Activated CD8-positive, alpha-beta T cell treated with anti-CD3 and anti-CD28 coated beads for 36 hours (primary cell): ENCODE measurements at regions not wholly inside any gene's neighbourhood (a gene's known extent, or its start where the extent isn't known, plus 50 kb on each side); places are given as distances from the start of the nearest gene placed in this dataset.

ENCODE experiments used
- ATAC-seq: fragments of 200-7000 bp; cut with Tn5 transposase; one replicate; pipeline ENCODE4 v1.10.0; 2021; ENCODE audit warnings: mild to moderate bottlenecking, moderate library complexity
- CTCF ChIA-PET: fragments of 350-600 bp; sonication (Branson Sonifier 250); formaldehyde crosslinking; loops from one replicate; lab custom pipeline; 2021; ENCODE audit warnings: antibody characterized with exemption; lab: Charles Lee
- POLR2A ChIA-PET: fragments of 350-600 bp; sonication (Branson Sonifier 250); formaldehyde crosslinking; loops from one replicate; lab custom pipeline; 2021; ENCODE audit warnings: antibody characterized with exemption; lab: Charles Lee
- DNase-seq: peaks from one replicate; pipeline ENCODE4 v3.0.0-alpha.2; 2020
- H3K27ac Mint-ChIP-seq: one replicate; pipeline ENCODE4 v1.8.0; 2021; ENCODE audit warnings: mild to moderate bottlenecking, mixed read lengths
- H3K27me3 Mint-ChIP-seq: one replicate; pipeline ENCODE4 v1.8.0; 2021; ENCODE audit warnings: mixed read lengths
- H3K36me3 Mint-ChIP-seq: one replicate; pipeline ENCODE4 v1.8.0; 2021; ENCODE audit warnings: low read depth, mixed read lengths
- H3K4me1 Mint-ChIP-seq: one replicate; pipeline ENCODE4 v1.8.0; 2021; ENCODE audit warnings: low read depth, mixed read lengths
- H3K4me3 Mint-ChIP-seq: one replicate; pipeline ENCODE4 v1.8.0; 2021; ENCODE audit warnings: mild to moderate bottlenecking, moderate library complexity, mixed read lengths
- H3K9me3 Mint-ChIP-seq: one replicate; pipeline ENCODE4 v1.8.0; 2021; ENCODE audit warnings: mixed read lengths
- CTCF ChIP-seq: fragments of 200-600 bp; IDR thresholded peaks from one replicate; pipeline ENCODE4 v1.8.0; 2022; ENCODE audit warnings: antibody characterized with exemption, mild to moderate bottlenecking
- intact Hi-C: fragments of 100-400 bp; cut with micrococcal nuclease; formaldehyde crosslinking; loops from one replicate; pipeline ENCODE4 v1.10.0; 2022

DNA sequence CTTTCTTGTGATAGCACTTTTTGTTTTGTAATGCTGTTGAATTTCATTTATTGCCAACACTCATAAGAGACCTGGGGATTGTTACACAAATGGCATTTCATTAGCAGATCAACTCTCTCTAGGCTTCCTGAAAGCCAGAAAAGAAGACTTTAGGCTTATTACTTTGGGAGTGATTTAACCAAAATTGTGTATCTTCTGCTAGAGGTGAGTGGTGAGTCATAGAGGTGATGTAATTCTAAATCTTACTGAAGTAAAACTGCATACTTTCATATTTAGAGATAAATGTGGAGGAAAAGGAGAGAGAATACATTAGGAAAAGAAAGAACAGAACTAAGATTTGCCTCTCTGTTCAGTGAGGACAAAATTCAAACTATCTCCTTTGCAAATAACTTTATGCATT is 304.7 kb upstream of the RGS17 start:
- intact Hi-C loops = no loop called here
- ChIA-PET CTCF (no interaction called here), POLR2A (no interaction called here)
- ATAC-seq (no peak), DNase-seq (no peak)
- H3K4me3 Mint-ChIP-seq = no peak overlapping the region
- H3K36me3 Mint-ChIP-seq = no peaks in the 10 kb centered on the region
- H3K27ac Mint-ChIP-seq = no peak overlapping the region
- no peaks in the 10 kb centered on the region for H3K9me3 Mint-ChIP-seq
- no peak for TF ChIP-seq CTCF
- no peaks in the 10 kb centered on the region for H3K27me3 Mint-ChIP-seq
- no peaks in the 10 kb centered on the region for H3K4me1 Mint-ChIP-seq

GRCh38 chr6:153425536-153425935 is 294.5 kb upstream of the RGS17 start:
- H3K4me3 Mint-ChIP-seq = no peak overlapping the region
- no peak overlapping the region for H3K27ac Mint-ChIP-seq
- intact Hi-C loops = no loop called here
- DNase-seq (no peak), ATAC-seq (no peak)
- POLR2A ChIA-PET = no interaction called here
- no peaks in the 10 kb centered on the region for H3K9me3 Mint-ChIP-seq
- CTCF ChIA-PET = no interaction called here
- TF ChIP-seq CTCF = no peak
- no peaks in the 10 kb centered on the region for H3K27me3 Mint-ChIP-seq
- H3K36me3 Mint-ChIP-seq = no peaks in the 10 kb centered on the region
- no peaks in the 10 kb centered on the region for H3K4me1 Mint-ChIP-seq

DNA sequence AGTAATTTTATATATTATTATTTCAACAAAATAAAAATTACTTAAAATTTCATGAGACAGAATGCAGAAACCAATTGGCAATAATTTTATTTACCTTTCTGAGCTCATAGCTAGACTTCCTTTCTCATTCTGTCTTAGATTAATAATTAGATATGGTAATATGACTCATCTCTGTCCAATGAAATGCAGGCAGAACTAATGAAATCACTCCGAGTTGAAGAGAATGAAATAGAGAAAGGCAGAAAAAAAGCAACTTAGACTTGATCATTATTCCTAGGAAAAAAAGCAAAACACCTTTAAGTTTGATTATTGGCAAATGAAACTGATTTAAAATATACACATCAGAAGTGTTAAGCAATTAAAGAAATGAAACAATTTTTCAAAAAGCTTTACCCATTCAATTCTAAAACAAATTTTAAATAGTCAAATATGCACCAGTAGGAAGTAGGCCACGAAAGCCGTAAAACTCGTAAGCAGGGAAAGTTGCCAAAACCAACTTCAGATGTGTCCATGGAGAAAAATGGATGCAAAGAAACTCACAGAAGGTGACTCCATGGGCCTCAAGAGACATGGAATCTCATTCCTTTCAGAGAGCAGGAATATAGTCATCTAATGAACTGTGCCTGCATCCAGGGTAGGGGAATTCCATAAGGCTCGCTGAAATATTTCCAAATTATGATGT is 293.8 kb upstream of the RGS17 start:
- no peak for TF ChIP-seq CTCF
- ChIA-PET CTCF (no interaction called here), POLR2A (no interaction called here)
- Mint-ChIP-seq H3K27me3 (no peaks in the 10 kb centered on the region), H3K27ac (no peak overlapping the region), H3K36me3 (no peaks in the 10 kb centered on the region), H3K4me3 (no peak overlapping the region), H3K9me3 (no peaks in the 10 kb centered on the region), H3K4me1 (no peaks in the 10 kb centered on the region)
- no peak for ATAC-seq
- intact Hi-C loops = no loop called here
- DNase-seq = no peak

- Mint-ChIP-seq H3K36me3 (no peaks in the 10 kb centered on the region), H3K27me3 (no peaks in the 10 kb centered on the region), H3K9me3 (peaks cover 2% of the 10 kb centered on the region), H3K4me1 (no peaks in the 10 kb centered on the region), H3K27ac (no peak overlapping the region), H3K4me3 (no peak overlapping the region)
- POLR2A ChIA-PET = no interaction called here
- intact Hi-C loops = no loop called here
- ATAC-seq (no peak), DNase-seq (no peak)
- CTCF ChIA-PET = no interaction called here
- no peak for TF ChIP-seq CTCF
Measured at GRCh38 chr6:153412519-153412918, 281.4 kb upstream of the RGS17 start.

DNA sequence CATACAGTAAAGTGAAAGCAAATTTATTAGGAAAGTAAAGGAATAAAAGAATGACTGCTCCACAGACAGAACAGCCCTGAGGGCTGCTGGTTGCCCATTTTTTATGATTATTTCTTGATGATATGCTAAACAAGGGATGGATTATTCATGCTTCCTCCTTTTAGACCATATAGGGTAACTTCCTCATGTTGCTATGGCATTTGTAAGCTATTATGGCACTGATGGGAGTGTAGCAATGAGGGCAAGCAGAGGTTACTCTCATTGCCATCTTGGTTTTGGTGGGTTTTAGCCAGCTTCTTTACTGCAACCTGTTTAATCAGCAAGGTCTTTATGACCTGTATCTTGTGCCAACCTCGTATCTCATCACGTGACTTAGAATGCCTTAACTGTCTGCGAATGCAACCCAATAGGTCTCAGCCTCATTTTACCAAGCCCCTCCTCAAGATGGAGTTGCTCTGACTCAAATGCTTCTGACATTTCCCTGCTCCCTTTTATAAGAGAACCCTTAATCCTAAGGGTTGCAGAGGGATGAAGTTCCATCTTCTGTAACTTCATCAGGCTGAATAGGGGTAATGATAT is 280.1 kb upstream of the RGS17 start:
- ChIA-PET POLR2A (no interaction called here), CTCF (no interaction called here)
- Mint-ChIP-seq H3K9me3 (peaks cover 2% of the 10 kb centered on the region), H3K4me3 (no peak overlapping the region), H3K36me3 (no peaks in the 10 kb centered on the region), H3K27me3 (no peaks in the 10 kb centered on the region), H3K4me1 (no peaks in the 10 kb centered on the region), H3K27ac (no peak overlapping the region)
- no peak for ATAC-seq
- TF ChIP-seq CTCF = no peak
- intact Hi-C loops = no loop called here
- DNase-seq = no peak
